ENCODE measurements at regions not wholly inside any gene's neighbourhood (a gene's known extent, or its start where the extent isn't known, plus 50 kb on each side); places are given as distances from the start of the nearest gene placed in this dataset.
A peak's percentile ranks its signal among the peaks of the same experiment; 100 is the strongest.

DNA sequence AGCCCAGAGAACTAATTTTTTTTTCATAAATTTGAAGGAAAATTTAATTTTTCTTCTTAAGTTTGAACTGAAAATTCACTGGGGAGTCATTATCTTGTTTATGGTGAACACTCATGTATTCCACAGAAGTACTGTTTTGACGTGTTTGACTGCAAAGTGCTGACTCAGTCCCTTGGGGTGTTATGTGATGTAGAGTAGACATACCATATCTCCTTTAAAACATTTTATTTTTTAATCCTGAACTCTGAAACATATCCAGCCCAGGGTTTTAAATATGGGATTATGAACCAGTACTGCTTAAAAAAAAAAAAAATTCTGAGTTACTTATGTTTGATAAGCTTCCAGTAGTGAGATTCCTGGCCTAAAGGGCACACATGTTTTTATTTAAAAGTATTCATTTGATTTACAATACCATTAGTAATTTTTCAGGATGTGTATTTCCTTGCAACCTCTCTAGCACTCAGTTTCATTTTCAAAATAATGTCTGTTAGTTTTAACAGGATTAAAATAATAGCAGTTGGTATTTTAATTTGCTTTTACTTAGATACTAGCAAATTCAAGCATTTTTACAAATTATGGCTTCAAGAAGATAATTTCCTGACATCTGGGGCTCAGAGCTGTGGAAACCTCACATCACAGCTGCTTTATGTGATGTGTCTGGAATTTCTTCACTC lies 81.7 kb upstream of the PDE10A start:
- WGBS (ENCODE audit: insufficient coverage) = no CpG with 5 or more reads among the region's 1 CpG
- Histone ChIP-seq H3K4me3 (ENCODE audit: low read depth, low read length) (no peak overlapping the region), H3K36me3 (ENCODE audit: control insufficient read depth, insufficient read depth, low read length) (no peaks in the 10 kb centered on the region), H3K27me3 (ENCODE audit: control insufficient read depth, insufficient read depth, low read length) (no peaks in the 10 kb centered on the region), H3K4me1 (ENCODE audit: control insufficient read depth, insufficient read depth, low read length) (no peaks in the 10 kb centered on the region), H3K27ac (ENCODE audit: low read depth, low read length) (no peak overlapping the region), H3K9me3 (ENCODE audit: control insufficient read depth, insufficient read depth, low read length) (no peaks in the 10 kb centered on the region)
- no peak for DNase-seq (ENCODE audit: low read depth in 4 of 6, low spot score in 6 of 6)

- H3K4me1 ChIP-seq (ENCODE audit: control insufficient read depth, insufficient read depth, low read length) = no peaks in the 10 kb centered on the region
- 100% methylated on average over 2 of the region's 6 CpGs for WGBS (ENCODE audit: insufficient coverage)
- no peak for DNase-seq (ENCODE audit: low read depth in 4 of 6, low spot score in 6 of 6)
- no peak overlapping the region for H3K4me3 ChIP-seq (ENCODE audit: low read depth, low read length)
- H3K36me3 ChIP-seq (ENCODE audit: control insufficient read depth, insufficient read depth, low read length) = no peaks in the 10 kb centered on the region
- H3K27ac ChIP-seq (ENCODE audit: low read depth, low read length) = no peak overlapping the region
- H3K9me3 ChIP-seq (ENCODE audit: control insufficient read depth, insufficient read depth, low read length) = no peaks in the 10 kb centered on the region
- no peaks in the 10 kb centered on the region for H3K27me3 ChIP-seq (ENCODE audit: control insufficient read depth, insufficient read depth, low read length)
Observed at GRCh38 chr6:165743366-165743898, 80.4 kb upstream of the PDE10A start.

DNA sequence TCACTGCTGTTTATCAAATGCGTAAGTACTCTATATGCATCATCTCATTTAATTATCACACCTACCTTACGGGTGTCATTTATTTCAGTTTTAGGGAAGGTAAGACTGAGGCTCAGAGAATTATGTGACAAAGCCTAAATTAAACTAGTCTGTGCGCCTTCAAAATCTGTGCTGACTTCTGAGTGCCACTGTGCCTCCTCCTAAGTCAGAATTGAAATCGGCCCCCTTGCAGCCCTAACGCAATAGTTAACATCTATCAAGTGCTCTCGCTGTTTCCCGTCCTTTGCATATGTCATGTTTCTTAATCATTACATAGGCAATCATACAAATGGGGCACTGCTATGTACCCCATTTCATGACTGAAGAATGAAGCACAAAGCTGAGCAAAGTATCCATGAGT lies 79.0 kb upstream of the PDE10A start:
- WGBS (ENCODE audit: insufficient coverage) = 82% methylated on average over 5 of the region's 7 CpGs
- no peak for DNase-seq (ENCODE audit: low read depth in 4 of 6, low spot score in 6 of 6)
- no peaks in the 10 kb centered on the region for H3K27me3 ChIP-seq (ENCODE audit: control insufficient read depth, insufficient read depth, low read length)

DNA sequence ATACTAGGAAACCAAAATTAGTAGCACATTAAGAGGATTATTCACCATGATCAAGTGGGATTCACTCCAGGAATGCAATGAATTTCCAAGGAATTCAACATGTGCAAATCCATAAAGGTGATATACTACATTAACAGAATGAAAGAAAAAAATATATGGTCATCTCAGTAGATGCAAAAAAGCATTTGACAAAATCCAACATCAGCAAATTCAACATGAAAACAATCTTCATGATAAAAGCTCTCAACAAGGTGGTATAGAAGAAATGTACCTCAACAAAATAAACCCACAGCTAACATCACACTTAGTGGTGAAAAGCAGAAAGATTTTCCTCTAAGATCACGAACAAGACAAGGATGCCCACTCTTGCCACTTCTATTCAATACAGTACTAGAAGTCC lies 74.4 kb upstream of the PDE10A start:
- Histone ChIP-seq H3K27me3 (ENCODE audit: control insufficient read depth, insufficient read depth, low read length) (no peaks in the 10 kb centered on the region), H3K36me3 (ENCODE audit: control insufficient read depth, insufficient read depth, low read length) (no peaks in the 10 kb centered on the region)
- WGBS (ENCODE audit: insufficient coverage) = no CpG with 5 or more reads among the region's 1 CpG

More for the DNA sequence above, 79.0 kb upstream of the PDE10A start:
- Histone ChIP-seq H3K27ac (ENCODE audit: low read depth, low read length) (no peak overlapping the region), H3K4me3 (ENCODE audit: low read depth, low read length) (no peak overlapping the region), H3K4me1 (ENCODE audit: control insufficient read depth, insufficient read depth, low read length) (no peaks in the 10 kb centered on the region), H3K9me3 (ENCODE audit: control insufficient read depth, insufficient read depth, low read length) (peaks cover 1% of the 10 kb centered on the region), H3K36me3 (ENCODE audit: control insufficient read depth, insufficient read depth, low read length) (no peaks in the 10 kb centered on the region)

GRCh38 chr6:165735065-165735464 lies 72.0 kb upstream of the PDE10A start:
- no peaks in the 10 kb centered on the region for H3K4me1 ChIP-seq (ENCODE audit: control insufficient read depth, insufficient read depth, low read length)

More for the DNA sequence above, 74.4 kb upstream of the PDE10A start:
- no peak overlapping the region for H3K27ac ChIP-seq (ENCODE audit: low read depth, low read length)
- DNase-seq (ENCODE audit: low read depth in 4 of 6, low spot score in 6 of 6) = no peak
- H3K4me3 ChIP-seq (ENCODE audit: low read depth, low read length) = no peak overlapping the region
- peaks cover 1% of the 10 kb centered on the region for H3K9me3 ChIP-seq (ENCODE audit: control insufficient read depth, insufficient read depth, low read length)
- H3K4me1 ChIP-seq (ENCODE audit: control insufficient read depth, insufficient read depth, low read length) = no peaks in the 10 kb centered on the region

GRCh38 chr6:165733489-165733791 lies 70.4 kb upstream of the PDE10A start:
- H3K9me3 ChIP-seq (ENCODE audit: control insufficient read depth, insufficient read depth, low read length) = peaks cover 1% of the 10 kb centered on the region
- DNase-seq (ENCODE audit: low read depth in 4 of 6, low spot score in 6 of 6) = no peak
- no peak overlapping the region for H3K4me3 ChIP-seq (ENCODE audit: low read depth, low read length)
- H3K27me3 ChIP-seq (ENCODE audit: control insufficient read depth, insufficient read depth, low read length) = no peaks in the 10 kb centered on the region
- no peaks in the 10 kb centered on the region for H3K4me1 ChIP-seq (ENCODE audit: control insufficient read depth, insufficient read depth, low read length)
- H3K27ac ChIP-seq (ENCODE audit: low read depth, low read length) = no peak overlapping the region
- no peaks in the 10 kb centered on the region for H3K36me3 ChIP-seq (ENCODE audit: control insufficient read depth, insufficient read depth, low read length)
- 0% methylated on average over 1 of the region's 1 CpG for WGBS (ENCODE audit: insufficient coverage)

More at GRCh38 chr6:165735065-165735464, 72.0 kb upstream of the PDE10A start:
- Histone ChIP-seq H3K27me3 (ENCODE audit: control insufficient read depth, insufficient read depth, low read length) (no peaks in the 10 kb centered on the region), H3K27ac (ENCODE audit: low read depth, low read length) (no peak overlapping the region), H3K36me3 (ENCODE audit: control insufficient read depth, insufficient read depth, low read length) (no peaks in the 10 kb centered on the region), H3K4me3 (ENCODE audit: low read depth, low read length) (no peak overlapping the region), H3K9me3 (ENCODE audit: control insufficient read depth, insufficient read depth, low read length) (peaks cover 1% of the 10 kb centered on the region)
- DNase-seq (ENCODE audit: low read depth in 4 of 6, low spot score in 6 of 6) = no peak

- Histone ChIP-seq H3K4me1 (ENCODE audit: control insufficient read depth, insufficient read depth, low read length) (no peaks in the 10 kb centered on the region), H3K9me3 (ENCODE audit: control insufficient read depth, insufficient read depth, low read length) (peaks cover 1% of the 10 kb centered on the region), H3K4me3 (ENCODE audit: low read depth, low read length) (no peak overlapping the region), H3K27ac (ENCODE audit: low read depth, low read length) (no peak overlapping the region), H3K36me3 (ENCODE audit: control insufficient read depth, insufficient read depth, low read length) (no peaks in the 10 kb centered on the region), H3K27me3 (ENCODE audit: control insufficient read depth, insufficient read depth, low read length) (no peaks in the 10 kb centered on the region)
- no peak for DNase-seq (ENCODE audit: low read depth in 4 of 6, low spot score in 6 of 6)
- WGBS (ENCODE audit: insufficient coverage) = 76% methylated on average over 12 of the region's 15 CpGs
Observed at GRCh38 chr6:165732696-165733488, 69.9 kb upstream of the PDE10A start.

DNA sequence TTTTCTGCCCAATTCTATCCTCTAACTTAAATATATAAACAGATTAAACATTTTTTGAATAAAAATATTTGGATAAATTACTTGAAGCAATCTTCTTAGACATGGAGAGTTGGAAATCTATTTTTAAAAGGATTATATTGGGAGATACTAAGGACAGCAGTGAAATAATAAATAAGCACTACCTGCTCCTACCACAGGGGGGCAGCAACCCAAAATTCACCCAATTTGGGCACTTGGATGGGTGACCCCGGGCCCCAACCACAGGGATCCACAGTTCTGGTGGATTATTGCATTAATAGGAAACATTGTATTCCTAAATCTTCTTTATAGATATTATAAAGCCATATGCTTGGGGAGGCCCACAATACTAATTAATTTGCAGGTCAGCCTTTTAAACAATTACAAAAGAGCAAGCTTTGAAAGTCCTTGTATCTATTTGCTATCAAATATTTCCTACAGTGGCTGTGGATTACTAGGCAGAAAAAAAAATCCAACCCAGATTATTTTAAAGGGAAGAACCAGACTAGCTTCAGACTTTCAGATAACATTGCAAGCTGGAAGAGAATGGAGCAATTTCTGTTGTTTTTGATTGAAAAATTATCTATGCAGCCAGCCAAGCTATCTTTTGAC lies 66.4 kb upstream of the PDE10A start:
- Histone ChIP-seq H3K36me3 (ENCODE audit: control insufficient read depth, insufficient read depth, low read length) (no peaks in the 10 kb centered on the region), H3K27ac (ENCODE audit: low read depth, low read length) (no peak overlapping the region), H3K9me3 (ENCODE audit: control insufficient read depth, insufficient read depth, low read length) (no peaks in the 10 kb centered on the region), H3K4me3 (ENCODE audit: low read depth, low read length) (no peak overlapping the region), H3K27me3 (ENCODE audit: control insufficient read depth, insufficient read depth, low read length) (no peaks in the 10 kb centered on the region), H3K4me1 (ENCODE audit: control insufficient read depth, insufficient read depth, low read length) (peaks cover 4% of the 10 kb centered on the region)
- no peak for DNase-seq (ENCODE audit: low read depth in 4 of 6, low spot score in 6 of 6)
- WGBS (ENCODE audit: insufficient coverage) = no CpG with 5 or more reads among the region's 1 CpG

DNA sequence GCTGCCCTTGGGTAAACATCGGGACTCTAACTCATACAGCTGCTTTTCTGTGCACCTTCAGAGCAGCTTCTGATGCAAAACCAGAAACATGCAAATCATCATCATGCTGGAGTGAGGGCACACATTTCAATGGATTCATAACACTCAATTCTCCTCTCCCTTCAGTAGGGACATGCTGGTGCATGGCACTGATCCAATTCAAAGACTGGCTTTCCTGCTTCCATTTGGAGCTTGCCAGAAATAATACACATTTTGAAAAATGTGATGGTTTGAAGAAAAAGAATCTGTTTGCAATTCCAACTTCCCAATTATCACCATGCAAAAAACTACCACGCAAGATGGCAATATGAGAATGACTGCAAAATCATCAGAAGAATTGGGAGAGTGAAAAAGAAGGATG lies 65.2 kb upstream of the PDE10A start:
- 64% methylated on average over 1 of the region's 2 CpGs for WGBS (ENCODE audit: insufficient coverage)
- DNase-seq (ENCODE audit: low read depth in 4 of 6, low spot score in 6 of 6) = peak in 2 of 6 donors; percentile 34 to 90
- Histone ChIP-seq H3K27me3 (ENCODE audit: control insufficient read depth, insufficient read depth, low read length) (no peaks in the 10 kb centered on the region), H3K27ac (ENCODE audit: low read depth, low read length) (no peak overlapping the region), H3K9me3 (ENCODE audit: control insufficient read depth, insufficient read depth, low read length) (no peaks in the 10 kb centered on the region), H3K4me1 (ENCODE audit: control insufficient read depth, insufficient read depth, low read length) (peaks cover 4% of the 10 kb centered on the region), H3K4me3 (ENCODE audit: low read depth, low read length) (no peak overlapping the region), H3K36me3 (ENCODE audit: control insufficient read depth, insufficient read depth, low read length) (no peaks in the 10 kb centered on the region)

Data from spinal cord (tissue), 9 donors.